OCI-LY3 (cell line): ENCODE measurements at regions not wholly inside any gene's neighbourhood (a gene's known extent, or its start where the extent isn't known, plus 50 kb on each side); places are given as distances from the start of the nearest gene placed in this dataset.

Experiments
- H2AFZ ChIP-seq: fragments of 200-600, 300-600 bp; shearing (Covaris generic); 2 replicates; pipeline ENCODE4 v1.6.0; 2014; ENCODE audit warnings: antibody characterized with exemption, low read depth, low read length
- H3K27ac ChIP-seq: fragments of 200-600, 300-600 bp; sonication (generic); 2 replicates; pipeline ENCODE4 v1.5.1; 2014; ENCODE audit warnings: mild to moderate bottlenecking, low read length, moderate library complexity, mixed read lengths
- H3K27me3 ChIP-seq: fragments of 200-600, 300-600 bp; sonication (generic); 2 replicates; pipeline ENCODE4 v1.6.1; 2014; ENCODE audit warnings: low read depth, low read length, mixed read lengths
- H3K36me3 ChIP-seq: fragments of 200-600, 300-600 bp; sonication (generic); replicated peaks from 2 replicates; pipeline ENCODE3; 2014; ENCODE audit warnings: low read depth, low read length, mixed read lengths
- H3K4me1 ChIP-seq: fragments of 300-600, 200-600 bp; sonication (generic); 2 replicates; pipeline ENCODE4 v1.6.1; 2014; ENCODE audit warnings: low read length, mixed read lengths
- H3K4me2 ChIP-seq: fragments of 200-600, 300-600 bp; sonication (generic); 2 replicates; pipeline ENCODE4 v1.6.1; 2014; ENCODE audit warnings: low read length, mixed read lengths
- H3K4me3 ChIP-seq: fragments of 300-600, 200-600 bp; sonication (generic); 2 replicates; pipeline ENCODE4 v1.5.1; 2014; ENCODE audit warnings: antibody characterized with exemption, mild to moderate bottlenecking, low read length, moderate library complexity
- H3K79me2 ChIP-seq: fragments of 300-600, 200-600 bp; shearing (Covaris generic); 2 replicates; pipeline ENCODE4 v1.6.1; 2014; ENCODE audit warnings: mild to moderate bottlenecking, low read length, mixed read lengths
- H3K9ac ChIP-seq: fragments of 300-600, 200-600 bp; shearing (Covaris generic); 2 replicates; pipeline ENCODE4 v1.6.0; 2014; ENCODE audit warnings: mild to moderate bottlenecking, low read length, moderate library complexity
- H3K9me3 ChIP-seq: fragments of 200-600, 300-600 bp; shearing (Covaris generic); 2 replicates; pipeline ENCODE4 v1.6.1; 2014; ENCODE audit warnings: low read length, mixed read lengths; ENCODE audit not compliant: insufficient read depth
- H4K20me1 ChIP-seq: fragments of 200-600, 300-600 bp; sonication (generic); 2 replicates; pipeline ENCODE4 v1.6.1; 2016; ENCODE audit warnings: low read length, mixed read lengths; ENCODE audit not compliant: insufficient read depth
- CTCF ChIP-seq: fragments of 200-600, 300-600 bp; sonication (generic); IDR thresholded peaks from 2 replicates; pipeline ENCODE4 v1.5.1; 2014; ENCODE audit warnings: antibody characterized with exemption, low read length, low read depth
- EZH2phosphoT487 ChIP-seq: fragments of 200-600 bp; shearing (Covaris generic); IDR thresholded peaks from 2 replicates; pipeline ENCODE4 v1.6.1; 2018; ENCODE audit warnings: antibody characterized with exemption, mixed run types, low read depth

- H3K4me1 ChIP-seq = no peaks in the 10 kb centered on the region
- H3K36me3 ChIP-seq = no peaks in the 10 kb centered on the region
- TF ChIP-seq CTCF (no peak), EZH2phosphoT487 (no peak)
- H4K20me1 ChIP-seq = no peaks in the 10 kb centered on the region
- no peak overlapping the region for H2AFZ ChIP-seq
- H3K27me3 ChIP-seq = no peaks in the 10 kb centered on the region
- no peaks in the 10 kb centered on the region for H3K79me2 ChIP-seq
- no peaks in the 10 kb centered on the region for H3K9me3 ChIP-seq
- H3K9ac ChIP-seq = no peak overlapping the region
- H3K4me3 ChIP-seq = no peak overlapping the region
- H3K4me2 ChIP-seq = no peak overlapping the region
- H3K27ac ChIP-seq = no peak overlapping the region
Measured at GRCh38 chr1:80194221-80194620, 1187.7 kb upstream of the ADGRL4 start.

DNA sequence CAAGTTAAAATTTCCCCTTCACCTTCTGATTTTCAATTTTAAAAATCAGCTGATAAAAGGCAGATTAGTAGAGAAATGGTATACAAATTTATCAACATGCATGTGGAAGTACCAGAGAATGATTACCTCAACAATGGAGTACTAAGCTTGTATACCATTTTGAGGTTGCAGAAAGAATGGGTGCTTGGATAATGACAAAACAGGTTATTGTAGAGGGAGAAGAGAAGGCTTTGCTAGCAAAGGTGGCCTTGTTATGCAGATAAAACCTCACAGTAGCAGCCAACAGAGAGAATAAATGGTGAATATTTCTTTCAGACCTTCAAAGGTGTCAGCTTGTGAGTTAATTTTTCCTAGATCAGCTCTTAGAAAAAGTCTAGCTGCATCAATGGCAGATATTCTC is 1174.9 kb upstream of the ADGRL4 start:
- Histone ChIP-seq H3K4me2 (no peak overlapping the region), H3K27ac (no peak overlapping the region), H3K36me3 (no peaks in the 10 kb centered on the region), H3K4me3 (no peak overlapping the region), H3K27me3 (no peaks in the 10 kb centered on the region), H3K4me1 (peaks cover 6% of the 10 kb centered on the region), H4K20me1 (no peaks in the 10 kb centered on the region), H3K9ac (no peak overlapping the region), H3K9me3 (no peaks in the 10 kb centered on the region), H2AFZ (no peak overlapping the region), H3K79me2 (no peaks in the 10 kb centered on the region)
- no peak for TF ChIP-seq EZH2phosphoT487

- Histone ChIP-seq H2AFZ (no peak overlapping the region), H3K27me3 (no peaks in the 10 kb centered on the region), H3K9me3 (no peaks in the 10 kb centered on the region), H3K4me3 (no peak overlapping the region), H3K4me2 (no peak overlapping the region), H3K4me1 (no peaks in the 10 kb centered on the region), H3K36me3 (no peaks in the 10 kb centered on the region), H3K27ac (no peak overlapping the region), H3K9ac (no peak overlapping the region), H4K20me1 (no peaks in the 10 kb centered on the region), H3K79me2 (no peaks in the 10 kb centered on the region)
- TF ChIP-seq EZH2phosphoT487 (no peak), CTCF (no peak)
Measured at GRCh38 chr1:80171631-80172030, 1165.1 kb upstream of the ADGRL4 start.

DNA sequence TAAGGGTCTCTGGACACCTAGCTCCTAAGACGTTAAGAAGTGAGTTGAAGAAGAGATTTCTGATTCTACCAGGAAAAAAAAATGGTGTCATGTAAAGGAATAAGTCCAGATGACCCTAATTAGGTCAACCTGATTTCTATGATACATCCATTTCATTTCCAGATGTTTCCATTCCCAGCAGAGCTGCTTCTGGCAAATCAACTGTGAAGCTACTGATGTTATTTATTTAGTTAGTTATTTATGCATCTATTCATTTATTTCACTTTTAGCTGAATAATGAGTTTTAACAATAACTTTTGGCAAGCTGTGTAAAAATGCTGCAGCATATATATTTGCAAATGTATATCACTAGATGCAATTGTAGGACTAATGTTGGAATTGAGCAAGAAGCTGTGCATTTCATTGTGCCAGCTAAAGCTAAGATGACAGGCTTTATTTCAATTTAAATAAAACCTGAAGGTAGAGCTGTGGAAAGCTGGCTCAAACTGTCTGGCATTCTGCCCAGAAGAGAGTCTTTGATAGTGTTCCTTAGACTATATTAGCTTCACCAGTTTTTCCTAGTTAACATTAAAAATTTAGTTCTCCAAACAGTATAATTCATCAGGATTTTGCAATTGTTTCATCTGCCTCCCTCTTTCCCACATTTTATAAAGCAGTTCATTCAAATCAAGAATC is 1164.4 kb upstream of the ADGRL4 start:
- Histone ChIP-seq H3K9me3 (no peaks in the 10 kb centered on the region), H3K27ac (no peak overlapping the region), H3K9ac (no peak overlapping the region), H3K36me3 (no peaks in the 10 kb centered on the region), H3K27me3 (no peaks in the 10 kb centered on the region), H3K4me1 (no peaks in the 10 kb centered on the region), H3K79me2 (no peaks in the 10 kb centered on the region), H2AFZ (no peak overlapping the region), H3K4me3 (no peak overlapping the region), H4K20me1 (no peaks in the 10 kb centered on the region), H3K4me2 (no peak overlapping the region)
- TF ChIP-seq CTCF (no peak), EZH2phosphoT487 (no peak)
